ENCODE measurements at regions not wholly inside any gene's neighbourhood (a gene's known extent, or its start where the extent isn't known, plus 50 kb on each side); places are given as distances from the start of the nearest gene placed in this dataset.

GRCh38 chr18:73218293-73218692 lies 350.5 kb upstream of the NETO1 start:
- TF ChIP-seq CTCF (conservative IDR thresholded peaks at IDR 0.05 in 1 of 2, IDR thresholded peaks at IDR 0.05 in 1 of 2; ENCODE audit: low read depth in 1 of 2, low read length in 2 of 2) (no peak), EZH2 (IDR thresholded peaks at IDR 0.05; ENCODE audit: low read length, missing control alignments) (no peak)

Measured in fibroblast of lung (primary cell).